Testis (tissue), 2 donors: ENCODE measurements at regions not wholly inside any gene's neighbourhood (a gene's known extent, or its start where the extent isn't known, plus 50 kb on each side); places are given as distances from the start of the nearest gene placed in this dataset.

Experiments used
- POLR2A ChIP-seq: fragments of 450-650 bp; IDR thresholded peaks from one replicate; pipeline ENCODE4 v1.6.1; 2017; ENCODE audit warnings: antibody characterized with exemption, mild to moderate bottlenecking, moderate library complexity
- TF ChIP-seq, protein P1 (sequence below), 3 experiments: fragments of 450-650 bp in 2 of 3; fragments of 200-600 bp in 1 of 3; sonication (generic) in 1 of 3; IDR thresholded peaks; one replicate each; pipeline ENCODE4 v1.5.1; 2016 to 2019; ENCODE audit warnings: antibody characterized with exemption in 3 of 3, mild to moderate bottlenecking in 2 of 3, moderate library complexity in 1 of 3

DNA sequence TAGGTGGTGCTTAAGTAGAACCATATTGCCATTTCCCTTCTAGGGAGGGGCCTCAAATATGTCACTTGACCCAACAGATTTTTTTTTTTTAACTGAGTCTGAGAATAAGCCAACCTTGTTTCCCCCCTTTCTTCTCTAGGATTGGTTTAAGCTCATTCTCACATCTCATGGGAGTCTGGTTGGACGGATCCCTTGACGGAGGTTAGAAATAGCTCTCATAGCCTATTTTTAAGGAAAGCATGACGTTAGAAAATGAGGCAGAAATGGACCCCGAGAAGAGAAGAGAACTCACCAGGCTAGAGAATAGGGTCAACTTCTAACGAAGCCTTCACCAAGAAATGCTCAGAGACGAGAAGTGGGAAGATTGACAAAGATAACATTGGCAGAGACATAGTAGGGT lies 95.1 kb upstream of the ZFHX3 start:
- TF ChIP-seq, protein P1, sequence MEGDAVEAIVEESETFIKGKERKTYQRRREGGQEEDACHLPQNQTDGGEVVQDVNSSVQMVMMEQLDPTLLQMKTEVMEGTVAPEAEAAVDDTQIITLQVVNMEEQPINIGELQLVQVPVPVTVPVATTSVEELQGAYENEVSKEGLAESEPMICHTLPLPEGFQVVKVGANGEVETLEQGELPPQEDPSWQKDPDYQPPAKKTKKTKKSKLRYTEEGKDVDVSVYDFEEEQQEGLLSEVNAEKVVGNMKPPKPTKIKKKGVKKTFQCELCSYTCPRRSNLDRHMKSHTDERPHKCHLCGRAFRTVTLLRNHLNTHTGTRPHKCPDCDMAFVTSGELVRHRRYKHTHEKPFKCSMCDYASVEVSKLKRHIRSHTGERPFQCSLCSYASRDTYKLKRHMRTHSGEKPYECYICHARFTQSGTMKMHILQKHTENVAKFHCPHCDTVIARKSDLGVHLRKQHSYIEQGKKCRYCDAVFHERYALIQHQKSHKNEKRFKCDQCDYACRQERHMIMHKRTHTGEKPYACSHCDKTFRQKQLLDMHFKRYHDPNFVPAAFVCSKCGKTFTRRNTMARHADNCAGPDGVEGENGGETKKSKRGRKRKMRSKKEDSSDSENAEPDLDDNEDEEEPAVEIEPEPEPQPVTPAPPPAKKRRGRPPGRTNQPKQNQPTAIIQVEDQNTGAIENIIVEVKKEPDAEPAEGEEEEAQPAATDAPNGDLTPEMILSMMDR (IDR thresholded peaks at IDR 0.05) = no peak
- TF ChIP-seq POLR2A = no peak
